ES-I3 (cell line): ENCODE measurements at regions not wholly inside any gene's neighbourhood (a gene's known extent, or its start where the extent isn't known, plus 50 kb on each side); places are given as distances from the start of the nearest gene placed in this dataset.

Experiments used
- H3K36me3 ChIP-seq: 2 replicates; pipeline ENCODE4 v1.6.1; 2013; ENCODE audit warnings: mild to moderate bottlenecking, low read length, control low read depth, moderate library complexity; ENCODE audit not compliant: insufficient read depth
- H3K4me1 ChIP-seq: 2 replicates; pipeline ENCODE4 v1.6.1; 2013; ENCODE audit warnings: mild to moderate bottlenecking, control low read depth, low read length; ENCODE audit not compliant: insufficient read depth
- H3K9ac ChIP-seq: 2 replicates; pipeline ENCODE4 v1.6.1; 2013; ENCODE audit warnings: low read depth, mild to moderate bottlenecking, low read length, moderate library complexity
- H3K9me3 ChIP-seq: 2 replicates; pipeline ENCODE4 v1.6.1; 2013; ENCODE audit warnings: mild to moderate bottlenecking, low read length, moderate library complexity; ENCODE audit not compliant: control insufficient read depth, insufficient read depth

GRCh38 chr18:3384664-3385563 lies 65.1 kb upstream of the TGIF1 start:
- Histone ChIP-seq H3K9me3 (peaks cover 8% of the 10 kb centered on the region; the same call in 1 of the 2 replicates), H3K9ac (no peak overlapping the region), H3K36me3 (no peaks in the 10 kb centered on the region), H3K4me1 (peaks cover 7% of the 10 kb centered on the region)

- H3K36me3 ChIP-seq = no peaks in the 10 kb centered on the region
These were observed 61.6 kb upstream of the TGIF1 start for GRCh38 chr18:3388323-3388722.

GRCh38 chr18:3388980-3389379 lies 61.0 kb upstream of the TGIF1 start:
- H3K4me1 ChIP-seq = peaks cover 16% of the 10 kb centered on the region
- H3K36me3 ChIP-seq = no peaks in the 10 kb centered on the region
- no peak overlapping the region for H3K9ac ChIP-seq
- peaks cover 8% of the 10 kb centered on the region; the same call in 1 of the 2 replicates for H3K9me3 ChIP-seq

More at GRCh38 chr18:3388323-3388722, 61.6 kb upstream of the TGIF1 start:
- Histone ChIP-seq H3K9ac (no peak overlapping the region), H3K4me1 (peaks cover 20% of the 10 kb centered on the region), H3K9me3 (peaks cover 8% of the 10 kb centered on the region; the same call in 1 of the 2 replicates)

DNA sequence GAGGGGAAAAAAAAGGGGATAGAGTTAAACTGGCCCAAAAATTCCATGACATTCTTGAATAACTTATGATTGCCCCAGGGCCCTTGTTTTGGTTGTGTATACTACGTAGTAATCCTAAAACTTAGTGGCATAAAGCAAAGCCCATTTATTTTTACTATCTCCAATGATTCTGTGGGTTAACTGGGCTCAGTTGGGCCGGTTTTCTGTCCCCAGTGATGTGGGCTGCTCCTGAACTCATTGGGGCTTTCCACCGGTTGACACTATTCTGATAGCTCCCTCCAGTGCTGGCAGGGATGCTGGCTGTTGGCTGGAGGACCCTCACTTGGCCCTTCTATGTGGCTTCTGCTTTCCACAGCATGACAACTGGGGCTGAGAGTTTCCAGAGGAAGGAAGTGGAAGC lies 60.0 kb upstream of the TGIF1 start:
- Histone ChIP-seq H3K36me3 (no peaks in the 10 kb centered on the region), H3K9ac (no peak overlapping the region), H3K4me1 (peaks cover 15% of the 10 kb centered on the region), H3K9me3 (peaks cover 9% of the 10 kb centered on the region; the same call in 1 of the 2 replicates)

DNA sequence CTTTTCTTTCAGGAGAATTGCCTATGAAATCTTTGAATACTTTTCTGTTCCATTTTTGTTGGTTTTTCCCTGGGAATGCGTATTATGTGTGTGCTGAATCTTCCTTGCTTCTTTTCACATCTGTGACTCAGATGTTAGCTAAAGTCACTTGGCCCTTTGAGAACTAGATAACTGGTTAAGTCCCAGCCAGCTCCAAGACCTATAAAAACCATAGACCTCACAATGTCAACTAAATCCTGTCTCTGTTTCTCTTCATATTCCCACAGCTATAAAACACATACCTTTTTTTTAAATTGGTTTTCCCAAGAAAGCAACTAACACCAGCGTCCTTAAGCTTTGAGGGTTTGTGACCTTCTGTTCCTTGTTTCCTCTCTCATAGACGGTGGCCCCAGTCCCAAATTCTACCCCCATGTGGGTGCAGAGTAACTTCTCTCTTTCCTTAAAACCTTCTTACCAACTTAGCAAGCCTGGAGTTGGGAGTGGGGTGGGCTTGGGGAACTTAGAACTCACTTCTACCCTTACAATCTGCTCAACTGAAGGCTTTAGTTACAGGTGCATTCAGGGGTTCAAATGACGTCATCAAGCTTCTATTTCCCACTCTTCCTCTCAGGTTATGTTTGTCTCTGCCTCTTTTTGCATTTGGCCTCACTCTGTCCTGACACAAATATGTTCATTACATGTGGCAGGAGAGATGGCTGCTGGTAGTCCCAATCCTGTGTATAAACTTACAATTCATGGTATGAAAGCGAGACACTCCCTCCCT lies 58.1 kb upstream of the TGIF1 start:
- Histone ChIP-seq H3K9ac (no peak overlapping the region), H3K9me3 (peaks cover 13% of the 10 kb centered on the region; the same call in 1 of the 2 replicates), H3K4me1 (peaks cover 15% of the 10 kb centered on the region), H3K36me3 (no peaks in the 10 kb centered on the region)

GRCh38 chr18:3392467-3392855 lies 57.5 kb upstream of the TGIF1 start:
- Histone ChIP-seq H3K9me3 (peaks cover 13% of the 10 kb centered on the region; the same call in 1 of the 2 replicates), H3K36me3 (no peaks in the 10 kb centered on the region), H3K9ac (no peak overlapping the region), H3K4me1 (peaks cover 15% of the 10 kb centered on the region)

- peaks cover 15% of the 10 kb centered on the region for H3K4me1 ChIP-seq
- peaks cover 5% of the 10 kb centered on the region; the same call in 1 of the 2 replicates for H3K9me3 ChIP-seq
- H3K9ac ChIP-seq = no peak overlapping the region
- no peaks in the 10 kb centered on the region for H3K36me3 ChIP-seq
These were observed 55.3 kb upstream of the TGIF1 start for GRCh38 chr18:3394648-3395047.

DNA sequence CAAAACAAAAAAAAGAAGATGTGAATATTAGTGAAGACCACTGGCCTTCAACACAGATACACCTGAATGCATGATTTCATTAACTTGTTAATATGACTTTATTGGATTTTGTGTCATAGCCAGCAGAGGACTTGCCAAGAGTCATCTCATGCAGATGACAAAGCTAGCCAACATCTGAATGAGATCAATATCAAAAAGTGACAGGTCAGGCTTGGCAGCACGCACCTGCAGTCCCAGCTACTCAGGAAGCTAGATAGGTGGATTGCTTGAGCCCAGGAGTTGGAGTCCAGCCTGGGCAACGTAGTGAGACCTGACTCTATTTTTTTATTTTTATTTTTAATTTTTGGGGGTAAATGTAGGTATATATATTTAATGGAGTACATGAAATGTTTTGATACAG lies 54.5 kb upstream of the TGIF1 start:
- H3K36me3 ChIP-seq = no peaks in the 10 kb centered on the region
- H3K9me3 ChIP-seq = peaks cover 8% of the 10 kb centered on the region
- peaks cover 15% of the 10 kb centered on the region for H3K4me1 ChIP-seq
- H3K9ac ChIP-seq = no peak overlapping the region

DNA sequence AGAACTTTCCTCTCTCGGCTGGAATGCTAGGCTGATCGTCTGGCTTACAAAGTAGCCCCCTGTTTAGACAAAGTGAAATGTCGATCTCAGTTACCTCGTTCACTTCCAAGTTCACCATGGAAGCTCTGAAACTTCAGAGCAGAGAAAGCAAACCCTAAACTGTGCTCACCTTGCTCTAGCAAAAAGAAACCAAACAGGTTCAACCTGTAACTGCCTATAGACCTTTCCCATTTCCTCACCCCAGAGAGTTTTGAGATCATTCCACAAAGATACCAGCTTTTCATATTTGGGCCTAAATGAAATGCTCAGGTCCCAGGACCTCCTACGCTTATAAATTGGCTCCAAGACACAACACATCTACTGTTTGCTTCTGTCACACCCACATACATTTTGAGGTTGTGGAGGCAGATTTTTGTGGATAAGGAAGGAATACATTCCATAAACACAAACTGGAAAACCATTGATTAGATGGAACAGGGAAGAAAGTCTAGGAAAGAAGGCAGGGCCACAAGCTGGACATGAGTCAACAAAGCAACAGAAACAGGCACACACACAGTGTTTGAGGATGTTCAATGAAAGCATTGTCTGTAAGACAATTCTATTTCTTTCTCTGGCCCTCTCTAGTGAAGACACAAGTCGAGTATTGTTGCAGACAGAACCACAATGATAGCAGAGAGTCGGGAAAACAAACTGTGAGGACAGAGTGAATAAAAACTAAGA lies 52.8 kb upstream of the TGIF1 start:
- Histone ChIP-seq H3K9me3 (peaks cover 12% of the 10 kb centered on the region), H3K9ac (no peak overlapping the region), H3K36me3 (no peaks in the 10 kb centered on the region), H3K4me1 (peaks cover 10% of the 10 kb centered on the region)

DNA sequence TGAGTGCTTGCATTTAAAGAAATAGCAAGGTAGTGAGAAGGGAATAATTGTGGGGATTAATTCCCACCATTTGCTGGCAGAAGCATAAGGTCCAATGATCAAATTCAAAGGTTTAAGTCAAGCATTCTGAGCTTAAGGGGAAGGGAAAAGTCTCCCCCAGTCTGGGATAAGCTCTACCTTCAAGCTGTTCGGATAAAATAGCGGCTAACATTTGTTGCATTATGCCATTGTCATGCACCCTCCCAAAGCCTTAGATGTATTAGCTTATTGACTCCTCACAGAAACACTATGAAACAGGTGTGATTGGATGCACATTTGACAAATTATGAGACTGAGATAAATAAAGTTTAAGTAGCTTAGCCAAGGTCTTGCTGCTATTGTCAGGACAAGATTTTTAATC lies 52.2 kb upstream of the TGIF1 start:
- peaks cover 7% of the 10 kb centered on the region for H3K4me1 ChIP-seq
- no peaks in the 10 kb centered on the region for H3K36me3 ChIP-seq
- H3K9ac ChIP-seq = no peak overlapping the region
- H3K9me3 ChIP-seq = peaks cover 12% of the 10 kb centered on the region
